GM18858 (cell line): ENCODE measurements at regions not wholly inside any gene's neighbourhood (a gene's known extent, or its start where the extent isn't known, plus 50 kb on each side); places are given as distances from the start of the nearest gene placed in this dataset.
A peak's percentile ranks its signal among the peaks of the same experiment; 100 is the strongest.
"Not testable (repeated sequence)": the region's sequence is repeated elsewhere in the genome, so short reads cannot be mapped to it uniquely, and the experiment has no call there.

ENCODE experiments used
- ATAC-seq: cut with Tn5 transposase; IDR thresholded peaks from one replicate; pipeline ENCODE4 v1.9.1; 2021; ENCODE audit not compliant: unreplicated experiment

- ATAC-seq, result no peak
Observed at GRCh38 chrX:40258909-40259308, 161.2 kb upstream of the BCOR start.

GRCh38 chrX:40253771-40254170 lies 156.0 kb upstream of the BCOR start:
- no peak for ATAC-seq

GRCh38 chrX:40249582-40249981 lies 151.8 kb upstream of the BCOR start:
- no peak for ATAC-seq

- no peak for ATAC-seq
Observed at GRCh38 chrX:40248822-40249221, 151.1 kb upstream of the BCOR start.

GRCh38 chrX:40247848-40248622 lies 150.3 kb upstream of the BCOR start:
- no peak for ATAC-seq

- ATAC-seq, result no peak
Observed at GRCh38 chrX:40247382-40247781, 149.6 kb upstream of the BCOR start.

DNA sequence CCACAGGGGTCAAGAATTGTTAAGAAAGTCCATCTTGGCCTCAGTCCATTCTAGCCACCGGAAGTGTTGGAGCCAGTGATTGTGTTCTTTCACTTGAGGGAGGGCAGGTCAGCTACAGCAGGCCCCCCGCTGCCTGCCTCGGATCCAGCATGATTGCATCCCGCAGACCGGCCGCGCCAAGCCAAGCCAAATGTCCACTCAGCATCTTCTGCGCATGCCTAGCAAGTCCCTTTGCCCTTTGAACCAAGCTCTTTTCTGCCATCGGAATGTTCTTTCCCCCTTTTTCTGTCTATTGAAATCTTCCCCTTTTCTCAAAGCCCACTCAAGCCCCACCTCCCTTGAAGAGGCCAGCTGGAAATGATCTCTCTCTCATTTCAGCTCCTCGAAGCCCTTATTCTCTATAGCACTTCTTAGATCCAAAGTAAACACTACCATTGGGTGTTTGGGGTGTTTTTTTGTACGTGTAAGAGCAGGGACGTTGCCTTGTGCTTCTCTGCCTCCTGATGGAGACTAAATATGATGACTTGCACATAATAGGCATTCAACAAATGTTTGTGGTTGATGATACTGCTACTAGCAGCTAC lies 147.8 kb upstream of the BCOR start:
- no peak for ATAC-seq

DNA sequence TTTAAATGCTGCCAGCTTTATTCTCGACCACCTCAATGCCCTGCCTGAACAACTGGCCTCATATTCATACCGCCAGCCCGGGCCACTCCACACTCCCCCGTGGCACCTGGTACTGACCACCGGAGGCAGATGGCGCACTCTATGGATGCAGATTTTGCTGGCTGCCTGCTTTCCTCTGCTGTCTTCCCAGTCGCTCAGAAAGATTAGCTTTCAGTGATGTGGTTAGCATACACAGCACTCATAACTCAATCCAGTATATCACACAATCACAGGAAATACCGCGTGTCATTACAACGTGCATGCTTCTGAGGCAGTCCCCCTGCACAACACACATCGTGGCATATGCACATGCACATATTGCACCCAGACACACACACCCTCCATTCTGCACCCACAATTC lies 147.2 kb upstream of the BCOR start:
- no peak for ATAC-seq

DNA sequence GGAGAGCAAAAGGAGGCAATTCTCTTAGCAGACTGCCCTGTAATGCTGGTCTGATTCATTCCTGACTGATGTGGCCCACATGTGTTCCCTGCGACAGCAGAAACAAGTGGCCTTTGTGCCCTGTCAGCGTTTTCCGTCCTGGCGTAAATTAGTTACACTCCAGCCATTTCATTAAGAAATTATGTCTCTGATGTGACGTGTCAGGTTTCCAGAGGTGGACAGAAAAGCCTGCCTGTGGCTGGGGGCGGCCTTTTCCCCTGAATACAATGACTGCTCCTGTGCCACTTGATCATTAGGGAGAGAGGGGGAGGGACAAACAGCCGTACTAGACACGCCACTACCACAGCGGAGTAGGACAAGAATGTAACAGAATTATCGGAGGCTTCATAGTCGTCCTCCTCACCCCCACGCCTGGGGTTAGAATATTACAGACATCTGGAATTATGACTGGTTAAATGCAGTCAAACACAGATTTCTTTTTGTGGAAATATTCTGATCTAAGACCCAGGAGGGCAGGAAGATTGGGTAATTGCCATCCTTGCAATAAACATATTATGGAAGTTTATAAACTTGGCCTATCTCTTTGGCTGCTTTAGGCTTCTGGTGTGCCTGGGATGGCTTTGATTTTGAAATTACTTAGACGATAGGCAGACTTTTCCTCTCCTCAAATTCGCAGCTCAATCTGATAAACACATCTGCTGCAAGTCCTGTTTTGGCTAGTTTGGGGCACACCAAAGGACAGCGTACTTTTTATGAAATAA lies 146.2 kb upstream of the BCOR start:
- no peak for ATAC-seq

GRCh38 chrX:40240844-40241243 lies 143.1 kb upstream of the BCOR start:
- ATAC-seq, result no peak

GRCh38 chrX:40237731-40238178 lies 140.0 kb upstream of the BCOR start:
- ATAC-seq, result no peak

GRCh38 chrX:40230646-40231045 lies 132.9 kb upstream of the BCOR start:
- ATAC-seq, result no peak

GRCh38 chrX:40227125-40227524 lies 129.4 kb upstream of the BCOR start:
- no peak for ATAC-seq

GRCh38 chrX:40224658-40225057 lies 126.9 kb upstream of the BCOR start:
- no peak for ATAC-seq

GRCh38 chrX:40222612-40223011 lies 124.9 kb upstream of the BCOR start:
- ATAC-seq, result not testable (repeated sequence)

DNA sequence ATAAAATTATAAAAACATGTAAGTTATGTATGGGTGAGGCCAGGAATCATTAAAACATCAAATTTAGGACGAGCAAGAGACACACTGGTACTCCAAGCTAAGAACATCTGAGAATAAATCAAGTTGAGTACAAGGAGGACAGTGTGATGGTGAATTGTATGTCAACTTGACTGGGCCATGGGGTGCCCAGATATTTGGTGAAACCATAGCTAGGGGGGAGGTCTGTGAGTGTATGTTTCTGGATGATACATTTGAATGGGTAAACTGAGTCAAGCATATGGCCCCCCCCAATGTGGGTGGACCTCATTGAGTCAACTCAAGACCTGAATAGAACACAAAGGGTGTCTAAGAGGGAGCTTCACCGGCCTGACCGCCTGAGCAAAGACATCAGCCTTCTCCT lies 115.3 kb upstream of the BCOR start:
- ATAC-seq, result no peak

- ATAC-seq, result no peak
Observed at GRCh38 chrX:40209951-40210617, 112.3 kb upstream of the BCOR start.

- no peak for ATAC-seq
Observed at GRCh38 chrX:40207626-40208025, 109.9 kb upstream of the BCOR start.

DNA sequence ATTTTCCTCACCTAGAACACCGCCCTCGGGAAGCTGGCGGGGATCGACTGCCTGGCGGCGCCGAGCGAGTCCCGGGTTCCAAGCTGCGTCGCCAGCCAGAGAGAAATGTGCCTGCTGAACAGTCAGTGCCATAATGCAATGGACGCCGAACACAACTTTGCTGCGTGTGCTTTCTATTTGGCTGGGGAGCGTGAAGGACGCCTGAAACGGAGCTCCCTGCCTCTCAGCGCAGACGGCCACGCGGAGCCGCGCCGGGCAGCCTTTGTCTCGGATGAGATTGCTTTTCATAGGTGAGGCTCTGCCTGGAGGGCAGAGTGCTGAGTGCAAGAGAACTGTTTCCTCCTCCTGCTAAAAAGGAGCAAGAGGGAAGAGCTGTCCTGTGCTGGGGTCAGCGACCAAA lies 107.7 kb upstream of the BCOR start:
- ATAC-seq, result no peak

DNA sequence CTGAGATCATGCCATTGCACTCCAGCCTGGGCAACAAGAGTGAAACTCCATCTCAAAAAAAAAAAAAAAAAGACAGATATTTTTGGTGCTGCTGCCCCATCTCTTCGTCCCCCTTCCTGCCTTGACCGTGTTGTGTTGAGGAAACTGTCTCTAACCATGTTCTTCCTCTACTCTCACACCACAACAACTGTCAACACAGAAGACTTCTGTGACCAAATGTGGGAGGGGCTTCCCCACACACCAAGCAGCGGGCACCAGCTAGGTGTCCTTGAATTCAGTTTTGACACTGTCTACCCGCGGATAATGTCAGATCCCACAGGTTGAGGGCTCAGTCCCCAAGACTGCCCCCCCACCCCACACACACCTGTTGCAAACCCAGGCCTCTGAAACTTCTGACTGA lies 104.7 kb upstream of the BCOR start:
- ATAC-seq, result no peak

GRCh38 chrX:40201329-40201885 lies 103.6 kb upstream of the BCOR start:
- ATAC-seq, result peak; percentile 91
